ENCODE measurements at regions not wholly inside any gene's neighbourhood (a gene's known extent, or its start where the extent isn't known, plus 50 kb on each side); places are given as distances from the start of the nearest gene placed in this dataset.
A peak's percentile ranks its signal among the peaks of the same experiment; 100 is the strongest.
"Not testable (repeated sequence)": the region's sequence is repeated elsewhere in the genome, so short reads cannot be mapped to it uniquely, and the experiment has no call there.

DNA sequence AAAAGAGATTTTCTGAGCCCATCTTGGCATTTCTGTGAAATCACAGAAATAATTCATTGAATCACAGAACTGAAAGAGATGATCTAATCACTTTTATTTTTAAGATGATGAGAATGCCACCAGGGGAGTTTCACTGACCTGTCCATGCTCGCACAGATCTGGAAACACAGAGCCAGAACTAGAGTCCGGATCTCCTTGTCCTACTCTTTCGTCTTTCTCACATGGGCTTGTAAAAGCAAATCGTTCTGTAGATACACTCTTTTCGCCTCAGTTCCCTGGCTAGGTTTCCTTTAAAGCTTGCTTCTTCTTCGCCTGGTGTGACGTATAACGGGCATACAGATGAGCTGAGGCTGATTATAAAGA, 122.5 kb upstream of the SPRED1 start:
- peaks cover 17 to 37% (median 27%) of the 10 kb centered on the region in 4 donors for H3K4me1 ChIP-seq
- TF ChIP-seq EP300 (IDR thresholded peaks at IDR 0.05) (no peak), POLR2A (IDR thresholded peaks at IDR 0.05; ENCODE audit: low read depth) (no peak), POLR2AphosphoS5 (IDR thresholded peaks at IDR 0.05) (no peak)
- intact Hi-C loops (cut with DNase I), result loop anchor here (5.0 to 10.0 kb wide), 2 partner anchors 58 to 125 kb away; no protein-coding TSS in a partner anchor
- WGBS, result 30% methylated on average over 8 of the region's 8 CpGs
- H3K36me3 ChIP-seq, result no peaks in the 10 kb centered on the region
- no peak for DNase-seq (ENCODE audit: extremely low spot score)
- peak overlapping the region; percentile 73 to 85 (median 81) for H3K27ac ChIP-seq (replicated peaks in 1 of 4)
- peak overlapping the region; percentile 31 to 45 (median 36) for H3K4me3 ChIP-seq
- no peaks in the 10 kb centered on the region for H3K27me3 ChIP-seq
- no peaks in the 10 kb centered on the region for H3K9me3 ChIP-seq

DNA sequence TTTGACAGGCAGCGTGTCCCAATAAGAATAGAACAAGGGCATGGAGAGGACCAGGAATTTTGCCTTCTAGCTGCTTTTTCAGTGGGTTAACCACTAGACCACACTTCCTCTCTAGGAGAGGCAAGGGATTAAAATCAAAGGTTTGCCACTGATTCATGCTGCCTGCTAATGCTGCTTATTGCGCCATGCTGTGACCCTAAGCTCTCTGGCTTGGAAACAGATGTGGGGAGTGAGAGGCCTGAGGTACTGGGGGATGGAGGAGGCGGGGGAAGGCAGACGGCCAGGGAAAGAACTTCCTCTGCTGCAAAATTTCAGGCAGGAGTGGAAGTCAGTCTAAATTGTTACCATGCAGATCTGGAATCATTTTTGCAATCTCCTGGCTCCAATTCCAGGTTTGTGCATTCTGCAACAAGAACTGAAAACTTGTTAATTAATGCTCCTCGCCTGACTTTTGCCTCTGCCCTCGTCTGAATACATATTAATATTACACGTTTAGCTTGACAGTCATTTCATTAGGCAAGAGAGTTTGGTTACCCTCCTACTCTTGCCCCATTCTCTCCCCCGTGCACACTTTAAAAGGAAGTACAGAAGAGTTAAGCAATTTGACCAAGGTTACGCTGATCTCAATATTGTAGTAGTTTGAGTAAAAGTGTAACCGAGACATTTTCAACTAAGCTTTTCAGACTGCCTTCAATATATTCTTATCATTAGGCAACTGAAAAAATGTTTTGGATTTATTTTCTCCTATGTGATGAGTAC, 121.7 kb upstream of the SPRED1 start:
- 40% methylated on average over 9 of the region's 10 CpGs for WGBS
- H3K4me1 ChIP-seq, result peaks cover 17 to 37% (median 27%) of the 10 kb centered on the region in 4 donors
- TF ChIP-seq POLR2A (IDR thresholded peaks at IDR 0.05; ENCODE audit: low read depth), result no peak
- TF ChIP-seq, protein P1, sequence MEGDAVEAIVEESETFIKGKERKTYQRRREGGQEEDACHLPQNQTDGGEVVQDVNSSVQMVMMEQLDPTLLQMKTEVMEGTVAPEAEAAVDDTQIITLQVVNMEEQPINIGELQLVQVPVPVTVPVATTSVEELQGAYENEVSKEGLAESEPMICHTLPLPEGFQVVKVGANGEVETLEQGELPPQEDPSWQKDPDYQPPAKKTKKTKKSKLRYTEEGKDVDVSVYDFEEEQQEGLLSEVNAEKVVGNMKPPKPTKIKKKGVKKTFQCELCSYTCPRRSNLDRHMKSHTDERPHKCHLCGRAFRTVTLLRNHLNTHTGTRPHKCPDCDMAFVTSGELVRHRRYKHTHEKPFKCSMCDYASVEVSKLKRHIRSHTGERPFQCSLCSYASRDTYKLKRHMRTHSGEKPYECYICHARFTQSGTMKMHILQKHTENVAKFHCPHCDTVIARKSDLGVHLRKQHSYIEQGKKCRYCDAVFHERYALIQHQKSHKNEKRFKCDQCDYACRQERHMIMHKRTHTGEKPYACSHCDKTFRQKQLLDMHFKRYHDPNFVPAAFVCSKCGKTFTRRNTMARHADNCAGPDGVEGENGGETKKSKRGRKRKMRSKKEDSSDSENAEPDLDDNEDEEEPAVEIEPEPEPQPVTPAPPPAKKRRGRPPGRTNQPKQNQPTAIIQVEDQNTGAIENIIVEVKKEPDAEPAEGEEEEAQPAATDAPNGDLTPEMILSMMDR (IDR thresholded peaks at IDR 0.05), result no peak
- TF ChIP-seq EP300 (IDR thresholded peaks at IDR 0.05), result no peak
- peak; percentile 66 to 72 for TF ChIP-seq POLR2AphosphoS5 (IDR thresholded peaks at IDR 0.05)
- peak; percentile 96 for DNase-seq (ENCODE audit: extremely low spot score)
- intact Hi-C loops (cut with DNase I), result loop anchor here (5.0 to 10.0 kb wide), 2 partner anchors 59 to 126 kb away; no protein-coding TSS in a partner anchor
- H3K36me3 ChIP-seq, result no peaks in the 10 kb centered on the region
- peak overlapping the region; percentile 73 to 85 (median 81) for H3K27ac ChIP-seq (replicated peaks in 1 of 4)
- H3K27me3 ChIP-seq, result no peaks in the 10 kb centered on the region
- H3K9me3 ChIP-seq, result no peaks in the 10 kb centered on the region
- peak overlapping the region; percentile 31 to 45 (median 36) for H3K4me3 ChIP-seq

DNA sequence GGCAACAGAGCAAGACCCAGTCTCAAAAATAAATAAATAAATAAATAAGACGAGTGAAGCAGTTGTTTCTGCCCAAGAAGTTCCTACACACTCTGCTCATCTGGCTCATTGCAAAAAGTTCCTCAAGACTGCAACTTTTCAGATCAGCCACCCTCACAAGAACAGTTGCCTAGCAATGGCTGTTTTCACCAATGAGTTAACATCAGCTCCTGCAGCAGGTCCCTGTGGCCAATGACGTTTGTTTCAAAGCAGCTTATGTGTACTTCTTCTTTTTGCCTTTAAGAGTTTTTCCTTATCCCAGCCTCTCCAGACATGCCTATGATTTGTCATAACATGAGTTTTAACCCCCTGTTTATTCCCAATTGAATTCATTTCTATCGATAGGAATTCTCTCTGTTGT, 118.4 kb upstream of the SPRED1 start:
- H3K4me1 ChIP-seq, result peaks cover 7 to 25% (median 18%) of the 10 kb centered on the region in 4 donors
- no peak overlapping the region for H3K4me3 ChIP-seq
- H3K9me3 ChIP-seq, result no peaks in the 10 kb centered on the region
- H3K27ac ChIP-seq (replicated peaks in 1 of 4), result no peak overlapping the region
- TF ChIP-seq POLR2A (IDR thresholded peaks at IDR 0.05; ENCODE audit: low read depth) (no peak), EP300 (IDR thresholded peaks at IDR 0.05) (no peak), POLR2AphosphoS5 (IDR thresholded peaks at IDR 0.05) (no peak)
- TF ChIP-seq, protein P1 (IDR thresholded peaks at IDR 0.05), result no peak
- no peaks in the 10 kb centered on the region for H3K36me3 ChIP-seq
- intact Hi-C loops (cut with DNase I), result loop anchor here (5.0 to 10.0 kb wide), 2 partner anchors 62 to 129 kb away; no protein-coding TSS in a partner anchor
- 48% methylated on average over 3 of the region's 3 CpGs for WGBS
- DNase-seq (ENCODE audit: extremely low spot score), result no peak
- no peaks in the 10 kb centered on the region for H3K27me3 ChIP-seq

DNA sequence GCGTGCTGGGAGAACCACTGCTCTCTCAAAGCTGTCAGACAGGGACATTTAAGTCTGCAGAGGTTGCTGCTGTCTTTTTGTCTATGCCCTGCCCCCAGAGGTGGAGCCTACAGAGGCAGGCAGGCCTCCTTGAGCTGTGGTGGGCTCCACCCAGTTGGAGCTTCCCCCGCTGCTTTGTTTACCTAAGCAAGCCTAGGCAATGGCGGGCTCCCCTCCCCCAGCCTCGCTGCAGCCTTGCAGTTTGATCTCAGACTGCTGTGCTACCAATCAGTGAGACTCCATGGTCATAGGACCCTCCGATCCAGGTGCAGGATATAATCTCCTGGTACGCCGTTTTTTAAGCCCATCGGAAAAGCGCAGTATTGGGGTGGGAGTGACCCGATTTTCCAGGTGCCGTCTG, 110.4 kb upstream of the SPRED1 start:
- H3K27ac ChIP-seq (replicated peaks in 1 of 4); H3K4me3 ChIP-seq; DNase-seq (ENCODE audit: extremely low spot score); H3K9me3 ChIP-seq; intact Hi-C loops (cut with DNase I); H3K4me1 ChIP-seq; H3K27me3 ChIP-seq; H3K36me3 ChIP-seq: not testable (repeated sequence)
- 91% methylated on average over 10 of the region's 11 CpGs for WGBS

DNA sequence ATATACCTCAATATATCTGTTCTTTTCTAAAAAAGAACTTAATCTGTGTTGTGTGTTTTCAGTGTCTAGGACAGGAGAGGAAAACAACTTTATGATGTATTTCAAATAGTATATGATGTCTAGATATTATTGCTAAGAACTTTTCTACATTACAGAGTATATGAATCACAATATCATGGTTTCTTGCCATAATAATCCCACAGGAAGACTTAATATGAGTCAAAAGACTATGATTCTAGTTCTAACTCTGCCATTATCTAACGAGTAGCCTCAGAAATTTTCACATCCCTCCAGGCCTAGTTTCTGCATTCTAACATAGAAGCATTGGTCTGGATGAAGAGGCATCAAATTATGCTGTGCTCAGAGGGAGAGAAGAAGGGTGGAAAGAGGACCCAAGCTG, 107.7 kb upstream of the SPRED1 start:
- no peak overlapping the region for H3K4me3 ChIP-seq
- intact Hi-C loops (cut with DNase I), result no loop called here

More for the DNA sequence above, 107.7 kb upstream of the SPRED1 start:
- Histone ChIP-seq H3K27ac (replicated peaks in 1 of 4) (no peak overlapping the region), H3K27me3 (no peaks in the 10 kb centered on the region), H3K4me1 (no peaks in the 10 kb centered on the region), H3K9me3 (peaks cover 0 to under 1% (median 0%) of the 10 kb centered on the region in 4 donors), H3K36me3 (no peaks in the 10 kb centered on the region)
- DNase-seq (ENCODE audit: extremely low spot score), result no peak
- 80% methylated on average over 1 of the region's 1 CpG for WGBS
- TF ChIP-seq, protein P1 (IDR thresholded peaks at IDR 0.05), result no peak
- TF ChIP-seq EP300 (IDR thresholded peaks at IDR 0.05), result no peak
- TF ChIP-seq POLR2AphosphoS5 (IDR thresholded peaks at IDR 0.05), result no peak
- TF ChIP-seq POLR2A (IDR thresholded peaks at IDR 0.05; ENCODE audit: low read depth), result no peak
